Islet precursor cell (in vitro differentiated cells): ENCODE measurements at regions not wholly inside any gene's neighbourhood (a gene's known extent, or its start where the extent isn't known, plus 50 kb on each side); places are given as distances from the start of the nearest gene placed in this dataset.

ENCODE experiments used
- DNase-seq: peaks from one replicate; pipeline ENCODE4 v3.0.0-alpha.2; 2018

DNA sequence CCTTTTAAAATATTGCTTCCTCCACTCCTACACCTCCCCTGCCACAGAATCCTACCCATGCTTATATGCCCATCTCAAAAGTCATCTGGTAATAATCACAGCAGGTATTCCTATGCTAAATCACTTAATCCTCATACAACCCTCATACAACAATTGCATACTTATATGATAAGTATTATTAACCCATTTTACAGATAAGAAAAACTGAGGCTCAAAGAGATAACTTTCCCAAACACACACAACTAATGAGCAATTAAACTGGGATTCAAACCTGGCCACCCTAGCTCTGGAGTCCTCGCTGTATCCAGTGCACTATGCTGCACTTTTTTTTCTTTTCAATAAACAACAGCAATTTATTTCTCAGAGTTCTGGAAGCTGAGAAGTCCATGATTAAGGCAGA, 99.8 kb upstream of the TSPAN5 start:
- no peak for DNase-seq

DNA sequence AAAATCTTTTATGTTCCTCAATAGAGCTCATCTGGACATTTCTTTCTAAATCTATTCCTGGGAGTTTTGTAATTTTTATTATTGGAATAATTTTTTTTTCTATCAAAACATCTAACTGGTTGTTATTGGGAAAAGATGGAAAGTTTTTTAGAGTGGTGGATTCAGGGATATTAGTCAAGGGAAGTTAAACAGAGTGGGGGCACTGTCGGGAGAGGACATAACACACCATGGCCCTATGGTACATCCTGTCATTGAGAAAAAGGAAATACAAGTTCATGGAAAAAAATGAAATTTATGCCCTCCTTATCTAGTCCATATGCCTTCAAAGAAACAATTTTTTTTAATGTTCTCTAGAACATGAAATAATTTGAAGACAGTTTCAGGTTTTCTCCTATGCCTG, 96.3 kb upstream of the TSPAN5 start:
- no peak for DNase-seq

DNA sequence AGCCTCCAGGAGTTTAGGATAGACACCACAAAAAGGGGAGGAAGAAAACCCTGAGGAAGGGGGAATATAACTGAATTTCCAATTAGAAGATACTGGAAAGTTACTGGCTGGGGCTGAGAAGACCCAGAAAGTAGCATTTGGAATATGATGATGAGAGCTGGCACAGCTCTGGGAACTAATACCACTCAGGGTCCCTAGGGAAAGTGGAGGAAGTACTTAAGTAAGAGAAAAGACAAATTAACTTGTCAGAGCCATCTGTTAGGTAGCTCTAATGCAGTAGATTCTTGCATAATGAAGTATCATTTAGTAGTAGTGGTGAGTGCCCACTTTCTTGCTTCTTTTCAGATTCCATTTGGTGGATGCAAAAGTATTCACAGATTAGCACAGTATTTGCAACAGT, 90.8 kb upstream of the TSPAN5 start:
- DNase-seq: no peak

DNA sequence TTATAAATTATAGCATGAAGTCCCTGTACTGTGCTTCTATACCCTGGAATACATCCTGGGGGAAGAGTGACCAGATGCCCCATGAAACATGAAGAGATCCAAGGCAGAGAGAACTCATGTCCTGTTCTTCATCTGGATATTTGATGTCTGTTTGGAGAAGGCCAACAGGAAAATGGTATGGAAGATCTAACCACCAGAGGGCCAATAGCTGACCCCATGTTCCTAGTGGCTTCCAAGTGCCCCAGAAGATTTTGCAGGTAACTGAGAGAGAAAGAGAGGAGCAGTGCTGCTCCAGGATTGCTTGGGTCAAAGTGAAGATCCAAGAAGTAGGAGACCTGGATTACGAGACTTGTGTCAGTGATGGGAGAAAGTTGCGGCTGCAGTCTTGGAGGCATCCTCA, 90.2 kb upstream of the TSPAN5 start:
- no peak for DNase-seq

DNA sequence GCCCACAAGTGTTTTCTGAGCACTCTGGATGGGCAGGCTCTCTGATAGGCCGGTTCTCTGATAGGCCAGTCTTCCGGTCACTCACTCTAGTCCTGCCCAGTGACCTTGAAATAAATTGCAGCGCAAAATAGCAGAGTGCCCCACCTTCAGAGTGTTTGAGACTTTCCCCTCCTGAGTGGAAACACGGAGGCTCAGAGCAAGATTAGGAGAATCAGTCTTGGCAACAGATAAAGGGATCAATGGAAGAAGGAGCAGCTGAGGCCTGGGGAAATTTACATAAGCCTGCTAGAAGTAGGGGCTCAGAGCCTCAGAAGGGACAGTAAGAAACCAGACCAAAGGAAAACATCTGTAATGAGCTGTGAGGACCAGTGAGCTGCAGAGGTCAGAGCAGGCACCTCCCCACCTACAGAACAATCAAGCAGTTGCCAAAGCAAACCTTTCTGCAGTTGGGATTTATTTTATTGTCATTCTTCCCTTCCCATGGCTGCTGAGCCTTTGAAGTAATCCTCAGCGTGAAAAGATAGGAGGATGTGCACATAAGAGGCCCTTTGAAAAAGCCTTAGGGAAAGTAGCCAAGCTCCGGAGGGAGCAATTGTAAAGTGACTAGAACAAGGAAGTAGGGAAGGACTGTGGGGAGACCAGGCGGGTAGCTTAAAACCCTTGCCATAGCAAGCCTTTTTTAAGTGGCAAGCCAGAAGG, 89.1 kb upstream of the TSPAN5 start:
- DNase-seq: no peak

DNA sequence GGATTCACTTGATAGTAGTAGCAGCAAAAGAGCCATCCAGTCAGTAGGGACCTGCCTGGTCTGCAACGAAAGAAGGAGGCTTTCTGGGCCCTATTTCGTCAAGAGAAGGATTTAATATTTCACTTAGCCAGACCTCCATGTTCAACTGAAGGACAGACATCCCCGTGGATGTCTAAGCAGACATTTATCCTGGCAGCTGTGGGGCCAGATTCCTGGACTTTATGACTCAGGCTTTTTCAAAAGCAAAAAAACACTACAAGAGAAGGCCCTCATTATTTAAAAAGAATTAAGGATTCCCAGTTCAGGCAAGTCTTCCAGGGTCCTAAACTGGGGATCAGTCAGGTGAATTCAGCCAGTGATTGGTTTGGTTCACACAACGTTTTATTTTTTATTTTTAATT, 88.5 kb upstream of the TSPAN5 start:
- DNase-seq: no peak

DNA sequence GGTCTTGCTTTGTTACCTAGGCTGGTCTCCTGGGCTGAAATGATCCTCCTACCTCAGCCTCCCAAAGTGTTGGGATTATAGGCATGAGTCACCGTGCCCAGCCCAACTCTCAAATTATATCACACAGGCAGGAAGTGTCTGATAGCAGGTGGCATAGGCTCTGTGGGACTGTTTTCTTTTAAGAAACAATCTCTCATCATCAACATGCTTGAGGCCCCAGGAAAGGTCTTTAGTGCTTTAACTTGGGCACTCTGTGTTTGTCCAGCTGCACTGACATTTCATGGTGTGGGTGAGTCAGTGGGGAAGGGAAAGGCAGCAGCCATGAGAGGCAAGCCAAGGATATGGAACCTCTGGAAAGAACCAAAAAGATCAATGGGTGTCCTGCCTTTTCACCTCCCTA, 88.1 kb upstream of the TSPAN5 start:
- no peak for DNase-seq

DNA sequence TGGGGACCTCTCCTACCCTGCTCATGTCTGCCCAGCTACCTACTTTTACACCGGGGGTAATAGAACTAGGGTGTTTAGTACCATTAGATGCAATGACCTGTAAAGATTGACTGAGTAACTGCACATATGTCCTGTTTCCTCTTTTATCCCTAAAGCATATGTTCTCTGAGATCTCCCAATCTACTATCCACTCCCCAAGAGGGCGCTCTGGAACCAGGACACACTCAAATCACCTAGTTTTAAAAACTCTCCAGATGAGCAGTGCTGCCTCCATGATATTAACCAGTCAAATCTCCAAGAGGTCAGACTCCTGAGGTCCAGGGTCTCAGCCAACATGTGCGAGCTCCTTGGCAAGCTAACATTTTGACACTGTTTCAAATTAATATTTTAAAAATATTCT, 87.0 kb upstream of the TSPAN5 start:
- no peak for DNase-seq

DNA sequence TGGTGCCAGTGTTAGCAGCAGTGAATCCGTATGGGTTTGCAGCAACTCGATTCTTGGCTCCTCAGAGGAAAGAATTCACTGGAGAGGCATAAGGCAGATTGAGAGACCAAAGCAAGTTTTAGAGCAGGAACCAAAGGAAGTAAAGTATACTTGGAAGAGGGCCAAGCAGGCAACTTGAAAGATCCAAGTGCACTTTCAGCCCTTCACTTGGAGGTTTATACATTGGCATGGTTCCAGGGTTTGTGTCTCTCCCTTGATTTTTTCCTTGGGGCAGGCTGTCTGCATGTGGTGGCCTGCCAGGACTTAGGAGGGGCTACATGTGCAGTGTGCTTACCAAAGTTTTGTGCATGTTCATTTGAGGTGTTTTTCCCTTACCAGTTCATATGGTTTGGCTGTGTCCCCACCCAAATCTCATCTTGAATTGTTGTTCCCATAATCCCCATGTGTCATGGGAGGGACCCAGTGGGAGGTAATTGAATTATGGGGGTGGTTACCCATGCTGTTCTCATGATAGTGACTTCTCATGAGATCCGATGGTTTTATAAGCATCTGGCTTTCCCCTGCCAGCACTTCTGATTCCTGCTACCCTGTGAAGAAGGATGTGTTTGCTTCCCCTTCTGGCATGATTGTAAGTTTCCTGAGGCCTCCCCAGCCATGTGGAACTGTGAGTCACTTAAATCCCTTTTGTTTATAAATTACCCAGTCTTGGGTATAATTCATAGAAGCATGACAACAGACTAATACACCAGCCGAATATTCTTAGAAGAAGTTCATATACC, 86.2 kb upstream of the TSPAN5 start:
- no peak for DNase-seq

DNA sequence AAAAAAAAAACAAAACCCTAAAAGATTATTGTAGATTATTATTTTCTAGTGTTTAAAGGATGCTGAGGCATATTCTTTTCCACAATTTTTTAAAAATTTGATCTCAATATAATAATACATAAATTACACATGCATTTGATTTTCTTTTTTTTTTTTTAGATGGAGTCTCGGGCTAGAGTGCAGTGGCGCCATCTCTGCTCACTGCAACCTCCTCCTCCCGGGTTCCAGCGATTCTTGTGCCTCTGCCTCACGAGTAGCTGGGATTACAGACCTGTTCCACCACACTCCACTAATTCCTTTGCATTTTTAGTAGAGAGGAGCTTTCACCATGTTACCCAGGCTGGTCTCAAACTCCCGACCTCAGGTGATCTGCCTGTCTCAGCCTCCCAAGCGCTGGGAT, 83.5 kb upstream of the TSPAN5 start:
- no peak for DNase-seq

DNA sequence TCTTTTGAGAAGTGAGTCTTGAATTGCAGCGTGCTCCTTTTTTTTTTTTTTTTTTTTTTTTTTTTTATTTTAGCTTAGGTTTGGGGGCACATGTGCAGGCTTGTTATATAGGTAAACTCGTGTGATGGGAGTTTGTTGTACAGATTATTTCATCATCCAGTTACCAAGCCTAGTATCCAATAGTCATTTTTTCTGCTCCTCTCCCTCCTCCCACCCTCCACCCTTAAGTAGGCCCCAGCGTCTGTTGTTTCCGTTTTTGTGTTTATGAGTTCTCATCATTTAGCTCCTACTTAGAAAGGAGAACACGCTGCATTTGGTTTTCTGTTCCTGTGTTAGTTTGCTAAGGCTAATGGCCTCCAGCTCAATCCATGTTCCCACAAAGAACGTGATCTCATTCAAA, 81.3 kb upstream of the TSPAN5 start:
- DNase-seq: no peak

DNA sequence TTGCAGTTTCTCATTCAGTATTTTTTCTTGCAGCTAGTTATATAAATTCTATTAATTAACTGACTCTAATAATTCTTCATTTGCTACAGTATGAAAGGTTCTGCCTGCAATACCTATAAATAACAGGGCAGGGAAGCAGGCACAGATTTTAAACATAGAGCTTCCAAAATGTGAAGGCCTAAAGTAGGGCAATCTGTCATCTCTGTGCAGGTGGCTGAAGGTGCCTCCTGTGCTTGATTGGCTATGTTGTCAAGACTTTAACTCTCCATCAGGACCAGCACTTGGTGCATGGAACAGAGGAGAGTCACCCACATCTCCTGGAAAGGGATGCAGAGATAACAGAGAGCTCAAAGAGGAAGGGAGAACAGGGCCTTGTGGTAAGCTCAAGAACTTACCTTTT, 75.2 kb upstream of the TSPAN5 start:
- DNase-seq: no peak

DNA sequence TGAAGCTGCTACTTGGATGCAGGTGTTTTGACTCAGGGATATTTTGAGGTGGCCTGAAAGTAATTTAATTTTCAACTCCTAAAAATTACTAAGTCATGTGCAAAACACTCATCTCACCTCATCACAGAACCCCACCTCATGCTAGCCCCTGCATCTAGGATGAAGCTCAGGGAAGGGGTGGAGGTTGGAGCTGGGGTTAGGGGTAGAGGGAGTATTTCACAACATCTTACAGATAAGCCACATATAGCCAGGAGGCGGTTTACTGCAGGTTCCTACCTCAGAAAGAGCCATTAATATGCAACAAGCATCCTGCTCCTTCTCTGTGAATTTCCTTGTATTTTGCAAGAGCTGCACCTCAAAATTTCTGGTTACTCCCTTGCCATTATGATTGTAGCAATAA, 70.5 kb upstream of the TSPAN5 start:
- DNase-seq: no peak

DNA sequence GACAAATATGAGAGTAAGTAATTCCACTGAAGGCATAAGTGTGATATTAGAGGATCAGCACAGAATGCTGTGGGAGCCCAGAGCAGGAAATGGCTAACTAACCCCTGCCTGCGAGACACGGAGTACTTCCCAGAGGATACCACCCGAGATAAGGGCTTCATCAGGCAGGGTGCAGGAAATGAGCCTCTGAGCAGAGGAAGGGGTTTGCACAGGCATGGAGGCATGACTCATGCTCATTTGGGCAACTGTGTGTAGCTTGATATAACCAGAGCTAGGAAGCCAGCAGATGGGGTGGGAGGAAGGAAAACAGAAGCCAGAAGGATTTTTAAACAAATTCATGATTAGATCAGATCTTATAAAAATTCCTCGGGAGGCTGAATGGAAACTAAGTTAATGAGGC, 70.0 kb upstream of the TSPAN5 start:
- peak; percentile 87 for DNase-seq

DNA sequence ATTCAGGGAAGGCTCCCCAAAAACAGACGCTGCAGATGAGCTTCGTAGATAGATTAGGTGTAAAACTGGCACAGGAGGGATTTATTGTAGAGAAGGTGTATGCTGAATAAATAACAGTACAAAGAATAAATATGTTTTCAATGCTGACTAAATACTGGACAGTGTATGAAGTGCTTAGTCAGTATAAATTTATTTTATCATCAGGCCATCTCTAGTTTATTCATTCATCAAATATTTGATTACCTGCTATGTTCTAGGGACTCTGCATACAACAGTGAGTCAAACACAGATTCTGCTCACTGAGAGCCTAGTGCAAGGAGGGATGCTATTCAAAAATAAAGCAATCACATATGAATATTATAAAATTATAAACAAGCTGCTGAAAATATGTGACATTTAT, 63.6 kb upstream of the TSPAN5 start:
- DNase-seq: no peak

DNA sequence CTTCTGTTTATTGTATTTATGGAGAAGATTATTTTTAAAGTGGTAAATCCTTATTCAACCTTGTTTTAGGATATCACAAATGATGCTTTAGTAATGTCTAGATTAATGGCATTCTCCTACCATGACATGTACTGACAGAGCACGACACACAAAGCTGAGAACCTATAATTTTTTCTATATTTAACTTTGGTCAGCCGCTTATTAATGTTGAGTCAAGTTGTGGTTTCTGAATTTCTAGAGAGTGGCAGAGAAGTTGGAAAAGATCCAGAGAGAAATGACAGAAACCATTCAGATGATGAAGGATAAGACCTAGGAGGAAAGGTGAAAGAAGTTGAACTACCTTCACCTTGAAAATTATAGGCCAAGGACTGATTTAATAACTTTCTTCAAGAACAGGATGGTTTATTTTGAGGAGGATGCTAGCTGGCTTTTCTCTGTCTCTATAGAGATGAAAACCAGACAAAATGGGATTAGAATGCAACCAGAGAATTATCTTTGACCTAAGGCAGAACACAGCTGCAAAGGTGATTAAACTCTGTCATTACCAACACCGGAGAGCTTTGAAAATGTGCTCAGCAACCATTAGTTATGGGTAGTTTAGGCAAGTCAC, 62.6 kb upstream of the TSPAN5 start:
- no peak for DNase-seq

DNA sequence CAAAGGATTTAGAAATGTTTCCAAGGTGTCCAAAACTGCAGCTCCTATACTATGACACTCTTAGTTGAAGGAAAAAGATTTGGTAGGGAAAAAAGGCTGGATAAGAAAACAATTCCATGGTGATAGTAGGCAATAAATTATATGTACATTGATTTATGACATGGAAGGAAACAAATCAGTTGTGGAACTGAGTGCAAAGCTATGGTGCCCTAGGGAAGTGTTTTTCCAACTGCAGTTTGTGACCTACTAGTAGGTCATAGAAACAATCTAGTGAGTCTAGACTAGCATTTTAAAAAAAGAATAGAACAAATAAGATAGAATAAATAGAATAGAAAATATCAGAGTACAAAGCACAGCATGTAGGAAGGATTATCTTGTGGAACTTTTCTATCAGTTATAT, 58.4 kb upstream of the TSPAN5 start:
- DNase-seq: no peak

DNA sequence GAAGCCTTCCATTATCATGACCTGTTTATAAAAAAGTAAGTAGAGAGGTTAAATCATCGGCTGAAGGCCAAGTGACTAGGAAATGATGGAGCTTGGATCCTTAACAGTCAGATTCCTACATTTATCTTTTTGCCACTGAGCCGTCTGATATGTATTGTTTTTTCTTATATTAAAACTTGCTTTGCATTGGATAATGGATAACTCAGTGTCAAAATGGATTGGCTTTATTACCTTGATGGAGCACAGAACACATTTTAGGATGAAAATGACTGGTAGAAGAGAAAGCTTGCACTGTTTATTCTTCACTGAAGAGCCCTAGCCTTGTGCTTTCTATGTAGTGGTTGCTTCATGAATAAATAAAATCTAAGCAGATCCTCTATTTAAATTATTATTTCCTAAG, 54.2 kb upstream of the TSPAN5 start:
- no peak for DNase-seq

DNA sequence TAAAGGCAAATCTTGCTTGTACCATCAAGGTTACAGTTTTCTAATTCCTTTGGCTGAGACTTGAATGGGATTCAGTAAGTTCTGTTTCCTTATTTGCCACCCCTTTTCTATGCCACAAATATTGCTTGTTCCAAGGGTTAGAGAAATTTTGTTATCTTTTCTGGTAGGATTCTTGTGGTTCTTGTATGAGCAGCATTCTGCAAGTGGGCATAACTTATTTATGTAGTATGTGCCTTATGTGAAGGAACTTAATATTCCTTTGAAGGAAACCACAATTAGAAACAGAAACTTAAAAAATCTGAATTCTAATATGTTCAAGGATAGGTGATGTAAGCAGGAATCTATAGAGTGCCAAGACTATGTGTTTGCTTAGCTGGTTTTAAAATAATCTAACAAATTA, 53.1 kb upstream of the TSPAN5 start:
- no peak for DNase-seq

DNA sequence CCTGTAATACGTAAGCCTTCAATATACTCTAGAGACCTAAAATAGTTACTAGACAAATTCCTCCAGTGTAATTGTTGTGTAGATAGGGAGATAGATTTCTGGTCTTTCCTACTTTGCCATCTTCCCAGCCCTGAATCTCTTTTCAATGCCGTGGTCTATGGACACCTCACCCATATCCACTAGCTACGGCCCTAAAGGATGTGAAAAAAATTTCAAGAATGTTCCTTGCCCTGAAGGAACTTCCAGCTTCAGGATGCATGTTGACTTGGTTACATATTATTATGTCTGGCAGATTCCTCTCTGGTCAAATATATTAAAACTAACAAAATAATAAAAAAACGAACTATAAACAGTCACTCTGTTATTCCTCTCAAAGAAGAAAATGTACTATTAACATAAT, 52.4 kb upstream of the TSPAN5 start:
- no peak for DNase-seq
